T-helper 1 cell treated with Interleukin-12 subunit alpha and Interleukin-12 subunit beta and Interleukin-4 antibody, amounts not matched to agents 30 ng/mL and 1 ng/mL, for 36 hours (primary cell): ENCODE measurements at regions not wholly inside any gene's neighbourhood (a gene's known extent, or its start where the extent isn't known, plus 50 kb on each side); places are given as distances from the start of the nearest gene placed in this dataset.

ENCODE experiments used
- intact Hi-C: fragments of 100-400 bp; cut with micrococcal nuclease; formaldehyde crosslinking; loops from one replicate; pipeline ENCODE4 v1.15.1; 2024

DNA sequence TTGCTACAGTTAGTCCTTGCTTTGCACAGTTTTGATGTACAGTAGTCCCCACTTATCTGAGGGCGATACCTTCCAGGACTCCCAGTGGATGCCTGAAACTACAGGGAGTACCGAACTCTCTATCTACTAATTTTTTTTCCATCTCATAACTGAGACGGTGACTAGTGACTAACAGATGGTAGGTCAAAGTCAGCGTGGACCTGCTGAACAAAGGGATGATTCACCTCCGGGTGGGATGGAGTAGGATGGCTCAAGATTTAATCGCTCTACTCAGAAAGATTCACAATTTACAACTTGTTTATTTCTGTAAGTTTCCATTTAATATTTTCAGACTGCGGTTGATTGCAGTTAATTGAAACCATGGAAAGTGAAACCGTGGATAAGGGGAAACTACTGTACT, 655.8 kb downstream of the ZNF674 start:
- intact Hi-C loops: no loop called here

- intact Hi-C loops: no loop called here
Observed at GRCh38 chrX:45888518-45888917, 656.7 kb downstream of the ZNF674 start.

GRCh38 chrX:45885931-45886330, 659.3 kb downstream of the ZNF674 start:
- intact Hi-C loops: no loop called here

DNA sequence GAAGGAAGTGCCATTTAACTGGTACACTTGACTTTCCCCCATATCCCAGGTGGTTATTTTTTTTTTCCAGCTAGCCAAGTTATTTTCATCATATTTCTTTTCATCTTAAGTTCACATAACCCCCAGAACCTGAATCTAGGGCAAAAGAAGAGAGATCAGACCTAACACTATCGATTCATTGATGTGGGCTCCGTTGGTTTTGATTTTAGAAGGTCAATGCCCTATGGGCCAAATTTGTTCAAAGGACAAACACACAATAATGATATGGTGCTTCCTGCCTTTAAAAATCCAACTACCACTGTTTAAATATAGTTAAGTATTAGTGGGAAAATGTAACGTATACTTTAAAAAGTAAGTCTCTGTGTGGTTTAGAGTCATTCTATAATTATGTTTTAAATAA, 665.7 kb downstream of the ZNF674 start:
- intact Hi-C loops: no loop called here

- intact Hi-C loops: no loop called here
Observed at GRCh38 chrX:45876206-45876605, 669.0 kb downstream of the ZNF674 start.

GRCh38 chrX:45873781-45874180, 671.4 kb downstream of the ZNF674 start:
- intact Hi-C loops: no loop called here

DNA sequence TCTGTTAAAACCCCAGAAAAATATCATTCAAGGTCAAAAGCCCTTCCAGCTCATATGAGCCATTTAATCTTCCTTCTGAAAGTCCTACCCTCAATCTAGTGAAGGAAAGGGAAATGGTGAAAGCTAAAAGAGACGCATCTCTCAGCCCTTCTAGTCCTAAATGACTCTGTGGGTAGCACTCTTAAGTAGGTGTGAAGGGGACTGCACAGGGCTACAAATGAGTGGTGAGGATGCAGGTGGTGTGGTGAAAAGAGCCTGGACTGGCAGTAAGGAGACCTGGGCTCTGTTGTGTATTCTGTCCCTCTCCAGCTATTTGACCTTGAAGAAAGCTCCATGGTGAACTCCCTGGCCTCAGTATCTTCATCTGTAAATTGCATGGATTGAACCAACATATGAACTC, 671.8 kb upstream of the DIPK2B start:
- intact Hi-C loops: no loop called here

DNA sequence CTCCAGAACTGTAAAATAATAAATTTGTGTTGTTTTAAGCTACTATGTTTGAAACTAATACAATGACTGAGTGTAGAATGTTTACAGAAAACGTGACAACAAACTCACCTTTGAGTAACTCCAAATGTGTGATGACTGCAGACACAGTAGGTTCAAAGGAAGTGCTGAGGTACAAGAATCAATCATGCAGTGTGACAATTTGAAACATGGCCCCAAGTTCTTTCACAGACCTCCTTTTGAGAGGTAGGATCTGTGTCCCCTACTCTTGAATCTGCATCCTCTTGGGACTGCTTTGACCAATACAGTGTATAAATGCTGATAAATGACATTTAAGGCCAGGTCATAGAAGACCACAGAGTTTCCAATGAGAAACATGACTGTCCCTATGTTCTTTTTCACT, 667.7 kb upstream of the DIPK2B start:
- intact Hi-C loops: no loop called here

DNA sequence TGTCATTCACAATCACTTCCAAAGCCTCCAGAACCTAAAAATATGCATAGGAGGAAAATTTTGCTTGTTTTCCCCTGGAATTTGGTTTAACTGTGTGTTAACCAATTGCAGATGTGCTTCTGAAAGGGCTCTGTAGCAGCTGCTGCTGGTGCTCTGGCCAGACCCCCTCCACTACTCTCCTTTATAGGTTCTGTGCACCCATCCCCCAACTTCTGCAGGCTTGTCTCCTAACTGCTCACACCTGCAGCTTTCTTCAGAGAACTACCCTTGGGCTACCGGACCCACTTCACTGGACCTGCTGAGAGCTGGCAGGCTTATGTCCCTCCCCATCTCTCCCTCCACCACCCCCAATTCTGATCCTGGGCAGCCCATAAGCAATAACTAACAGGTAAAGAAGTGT, 662.1 kb upstream of the DIPK2B start:
- intact Hi-C loops: no loop called here

DNA sequence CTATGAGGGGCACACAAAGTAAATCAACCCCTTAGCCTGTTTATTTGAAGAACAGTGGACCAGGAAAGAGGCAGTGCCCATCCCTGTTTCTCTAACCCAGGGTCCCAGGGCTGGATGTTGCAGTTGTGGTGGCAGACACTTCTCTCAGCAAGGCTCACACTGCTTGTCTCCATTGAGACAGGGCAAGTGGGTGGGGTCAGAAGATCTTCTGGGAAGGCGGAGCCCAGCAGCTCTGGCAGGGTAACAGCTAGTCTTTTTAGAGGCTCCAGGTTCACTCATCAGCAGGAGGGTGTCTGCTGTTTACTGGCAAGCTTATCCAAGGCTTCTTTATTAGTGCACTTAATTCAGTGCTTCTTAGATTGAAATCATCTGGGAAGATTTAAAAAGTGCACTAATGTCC, 659.8 kb upstream of the DIPK2B start:
- intact Hi-C loops: no loop called here

DNA sequence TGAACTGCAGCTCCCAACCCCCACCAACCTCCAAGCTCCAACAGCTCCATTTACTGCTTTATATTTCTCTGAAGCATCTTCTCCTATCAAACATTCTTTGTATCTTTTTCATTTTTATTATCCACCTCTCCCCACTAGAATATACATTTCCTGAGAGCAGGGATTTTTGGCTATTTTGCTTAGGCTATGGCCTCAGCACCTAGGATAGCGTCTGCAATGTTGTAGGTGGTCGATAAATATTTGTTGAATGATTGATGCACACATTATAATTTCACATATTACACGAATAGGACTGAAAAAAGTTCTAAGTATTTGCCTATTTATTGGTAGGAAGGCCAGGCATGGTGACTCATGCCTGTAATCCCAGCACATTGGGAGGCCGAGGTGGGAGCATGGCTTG, 658.7 kb upstream of the DIPK2B start:
- intact Hi-C loops: no loop called here

DNA sequence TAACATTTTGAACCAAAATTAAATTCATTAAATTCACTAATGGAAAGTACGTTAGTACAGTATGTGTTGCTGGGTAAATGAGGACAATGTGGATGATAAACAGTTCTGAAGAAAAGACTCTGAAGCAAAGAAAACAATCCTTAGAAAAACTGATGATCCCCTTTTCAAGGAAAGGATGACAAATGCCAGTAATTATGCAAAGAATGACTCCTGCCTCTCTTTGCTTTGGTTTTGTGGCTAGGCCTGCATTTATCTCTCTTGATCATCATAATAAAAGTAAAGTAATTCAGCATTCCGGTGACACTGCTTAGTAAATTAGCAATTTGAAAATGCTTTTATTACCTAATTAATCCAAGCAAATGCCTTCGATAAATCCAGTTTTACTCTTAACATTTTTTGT, 652.2 kb upstream of the DIPK2B start:
- intact Hi-C loops: loop anchor here (5.0 kb wide), 2 partner anchors 469 to 1896 kb away; no protein-coding TSS in a partner anchor

DNA sequence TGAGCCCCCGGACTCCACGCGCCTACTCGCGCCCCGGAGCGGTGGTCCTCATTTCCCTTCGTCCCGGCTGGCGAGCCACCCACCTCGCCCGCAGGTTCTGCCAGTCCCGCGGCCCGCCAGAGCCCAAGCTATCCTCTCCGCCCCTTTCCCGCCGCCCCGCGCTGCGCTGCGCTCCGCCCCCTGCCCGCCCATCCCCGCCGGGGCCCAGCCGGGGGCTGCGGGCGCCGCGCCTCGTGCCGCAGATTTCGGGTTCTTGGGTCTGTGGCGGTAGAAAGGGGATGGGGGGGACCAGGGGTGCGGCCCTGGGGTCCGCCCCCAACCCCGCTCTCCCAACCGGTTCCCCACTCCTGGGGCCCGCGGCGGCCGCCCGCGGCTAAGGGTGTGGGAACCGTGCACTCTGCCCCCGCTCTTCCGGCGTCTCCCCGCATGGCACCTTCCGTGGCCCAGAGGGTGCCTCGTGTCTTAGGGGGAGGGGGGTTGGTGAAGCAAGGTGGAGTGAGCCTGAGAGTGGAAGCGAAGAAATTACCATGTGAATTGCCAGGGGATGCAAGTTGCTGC, 650.8 kb upstream of the DIPK2B start:
- intact Hi-C loops: loop anchor here (5.0 kb wide), 2 partner anchors 471 to 1894 kb away; no protein-coding TSS in a partner anchor

DNA sequence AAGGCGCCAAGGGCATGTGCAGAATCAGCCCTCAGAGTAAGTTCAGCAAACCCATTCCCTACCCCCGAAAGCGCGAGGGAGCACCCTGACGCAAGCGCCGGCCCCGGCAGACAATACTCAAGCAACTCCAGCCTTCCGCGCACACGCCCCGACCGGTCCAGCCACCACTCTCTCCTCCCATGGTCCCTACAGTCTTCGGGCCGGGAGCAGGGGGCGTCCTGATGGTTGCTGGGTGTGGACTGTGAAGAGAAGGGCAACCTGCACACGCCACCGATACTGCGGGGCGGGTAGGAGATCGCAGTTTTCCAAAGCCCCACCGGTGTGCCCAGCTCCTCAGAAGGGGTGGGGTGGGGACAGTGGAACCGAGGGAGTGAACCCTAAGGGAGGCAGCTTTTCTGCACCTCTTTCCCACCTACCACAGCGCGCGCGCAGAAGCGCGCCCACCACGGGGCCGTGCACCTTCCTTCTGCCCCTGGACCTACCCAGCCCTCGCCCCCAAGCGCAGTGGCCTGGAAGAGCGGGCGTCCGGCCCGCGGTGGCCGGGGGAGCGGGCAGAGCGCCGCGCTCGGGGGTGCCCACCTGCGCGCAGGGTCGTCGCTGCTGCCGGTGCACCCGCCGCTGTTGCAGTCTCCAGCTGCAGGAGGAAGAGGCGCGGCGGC, 650.2 kb upstream of the DIPK2B start:
- intact Hi-C loops: loop anchor here (5.0 kb wide), 2 partner anchors 471 to 1894 kb away; no protein-coding TSS in a partner anchor

GRCh38 chrX:45850197-45850774, 649.6 kb upstream of the DIPK2B start:
- intact Hi-C loops: loop anchor here (5.0 kb wide), 2 partner anchors 472 to 1893 kb away; no protein-coding TSS in a partner anchor

DNA sequence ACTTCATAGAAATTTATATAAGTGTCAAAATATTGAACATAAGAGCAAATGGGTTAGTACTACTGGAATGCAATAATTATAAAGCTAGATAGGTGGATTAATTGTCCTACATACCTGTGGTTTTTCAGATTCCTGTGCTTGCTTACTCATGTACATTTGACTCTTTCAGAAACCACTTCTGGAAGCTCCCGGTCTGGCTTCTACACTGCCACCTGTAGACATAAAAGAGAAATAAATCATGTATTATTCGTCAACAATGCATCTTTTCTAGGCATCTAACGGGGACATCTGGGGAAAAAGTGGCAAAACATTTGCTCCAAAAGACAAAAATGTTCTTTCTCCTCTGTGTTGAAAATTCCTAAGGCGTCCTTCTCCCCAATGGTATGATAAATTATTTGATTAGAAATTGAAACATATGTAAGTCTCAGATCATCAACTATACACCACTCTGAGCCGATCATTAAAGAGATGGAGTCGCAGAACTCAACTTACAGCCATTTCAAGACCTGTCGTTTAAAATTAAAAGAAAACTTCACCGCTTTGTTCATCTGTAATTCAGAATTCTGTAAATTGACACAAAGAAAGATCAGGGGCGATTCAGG, 648.7 kb upstream of the DIPK2B start:
- intact Hi-C loops: loop anchor here (1.0 to 10.0 kb wide), 5 partner anchors 42 to 945 kb away; no protein-coding TSS in a partner anchor

DNA sequence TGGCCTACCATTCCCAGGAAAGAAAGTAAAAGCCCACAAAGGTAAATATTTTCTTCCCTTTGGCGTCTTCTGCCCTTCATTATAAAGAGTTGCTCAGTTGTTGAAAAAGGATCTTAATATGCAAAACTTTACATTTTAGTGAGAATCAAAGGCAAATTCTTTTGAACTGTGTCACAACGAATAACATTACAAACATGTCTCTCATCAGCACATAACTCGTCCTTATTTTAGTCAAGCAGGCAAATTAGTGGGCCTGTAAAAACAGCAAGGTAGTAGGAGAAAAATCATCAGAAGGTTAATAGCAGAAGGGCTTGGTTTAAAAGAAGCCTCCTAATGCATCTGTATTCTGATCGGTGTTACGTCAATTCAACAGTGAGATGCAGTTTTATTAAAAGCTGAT, 647.3 kb upstream of the DIPK2B start:
- intact Hi-C loops: loop anchor here (2.0 to 10.0 kb wide), 2 partner anchors 529 to 947 kb away; no protein-coding TSS in a partner anchor

- intact Hi-C loops: loop anchor here (10.0 kb wide), 1 partner anchor 948 kb away; no protein-coding TSS in a partner anchor
Observed at GRCh38 chrX:45846328-45846727, 645.7 kb upstream of the DIPK2B start.

DNA sequence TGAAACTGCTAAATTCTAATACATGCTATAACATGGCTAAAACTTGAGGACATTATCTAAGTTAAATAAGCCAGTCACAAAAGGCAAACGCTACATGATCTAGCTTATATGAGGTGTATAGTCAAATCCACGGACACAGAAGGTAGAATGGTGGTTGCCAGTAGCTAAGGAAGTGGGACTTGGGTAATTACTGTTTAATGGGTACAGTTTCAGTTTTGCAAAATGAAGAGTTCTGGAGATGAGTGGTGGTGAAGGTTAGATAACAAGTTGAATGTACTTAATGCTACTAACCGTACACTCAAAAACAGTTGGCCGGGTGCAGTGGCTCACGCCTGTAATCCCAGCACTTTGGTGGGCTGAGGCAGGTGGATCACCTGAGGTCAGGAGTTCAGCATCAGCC, 644.5 kb upstream of the DIPK2B start:
- intact Hi-C loops: loop anchor here (10.0 kb wide), 1 partner anchor 950 kb away; no protein-coding TSS in a partner anchor

- intact Hi-C loops: loop anchor here (1.0 to 10.0 kb wide), 5 partner anchors 42 to 951 kb away; no protein-coding TSS in a partner anchor
Observed at GRCh38 chrX:45843518-45843917, 642.8 kb upstream of the DIPK2B start.

DNA sequence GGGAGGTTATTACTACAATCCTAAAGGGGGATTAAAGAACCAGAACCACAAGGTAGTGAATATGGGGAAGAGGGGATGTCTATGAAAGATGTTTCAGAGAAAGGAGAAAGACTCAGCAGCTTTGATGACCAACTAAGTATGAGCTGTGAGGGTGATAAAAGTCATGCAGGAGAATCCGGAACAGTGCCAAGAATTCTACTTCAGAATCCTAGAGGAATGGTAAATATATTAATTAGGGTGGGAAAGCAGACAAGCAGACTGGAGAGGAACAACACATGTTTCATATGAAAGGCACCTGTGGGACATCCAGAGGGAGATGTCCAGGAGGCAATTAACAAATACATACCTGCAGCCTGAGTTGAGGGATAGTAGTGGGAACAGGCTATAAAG, 642.2 kb upstream of the DIPK2B start:
- intact Hi-C loops: loop anchor here (1.0 to 10.0 kb wide), 5 partner anchors 42 to 952 kb away; no protein-coding TSS in a partner anchor
